SKM-1 (cell line): ENCODE measurements at regions not wholly inside any gene's neighbourhood (a gene's known extent, or its start where the extent isn't known, plus 50 kb on each side); places are given as distances from the start of the nearest gene placed in this dataset.
"Not testable (repeated sequence)": the region's sequence is repeated elsewhere in the genome, so short reads cannot be mapped to it uniquely, and the experiment has no call there.

Experiments used
- DNase-seq: peaks from one replicate; lab custom pipeline; 2025; ENCODE audit not compliant: unreplicated experiment; lab: John Stamatoyannopoulos, UW

DNA sequence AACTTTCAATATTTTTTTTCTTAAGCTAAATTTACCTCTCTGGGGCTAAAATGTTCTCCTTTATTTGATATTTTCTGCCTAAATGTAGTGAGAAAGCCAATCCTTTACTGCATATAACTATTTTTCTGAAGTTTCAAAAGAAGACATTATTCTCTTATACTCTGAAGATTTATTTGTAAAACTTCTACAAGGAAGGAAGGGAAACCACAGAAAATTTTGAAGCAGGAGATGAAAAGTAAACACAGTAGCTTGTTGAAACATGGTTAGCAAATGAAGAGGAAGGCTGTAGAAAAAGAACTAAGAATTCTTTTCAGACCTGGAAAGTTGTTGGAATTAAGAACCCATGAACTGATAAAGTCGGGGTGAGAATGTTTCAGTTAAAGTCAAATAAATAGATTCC lies 330.3 kb downstream of the HGF start:
- DNase-seq: no peak

- DNase-seq: not testable (repeated sequence)
Measured at GRCh38 chr7:81437160-81437559, 332.7 kb downstream of the HGF start.

- no peak for DNase-seq
Measured at GRCh38 chr7:81433692-81434331, 336.0 kb downstream of the HGF start.

DNA sequence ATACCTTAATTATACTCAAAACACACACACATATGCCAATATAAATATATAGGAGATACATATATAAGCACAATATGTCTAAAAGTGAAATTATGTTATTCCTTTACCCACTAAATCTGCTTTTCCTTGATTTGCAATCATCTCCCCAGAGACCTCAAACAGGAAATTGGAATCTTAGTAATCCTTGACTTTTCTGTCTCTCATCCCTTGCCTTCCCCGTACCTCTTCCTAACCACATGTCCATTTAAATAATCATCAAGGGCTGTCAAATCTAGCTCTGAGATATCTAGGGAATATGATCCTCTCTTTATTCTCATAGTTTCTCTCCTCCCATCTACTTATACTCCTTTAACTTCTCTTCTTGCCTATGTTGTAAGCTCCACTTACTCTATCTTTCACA lies 336.6 kb downstream of the HGF start:
- DNase-seq: no peak

- no peak for DNase-seq
Measured at GRCh38 chr7:81430761-81431160, 339.1 kb downstream of the HGF start.

DNA sequence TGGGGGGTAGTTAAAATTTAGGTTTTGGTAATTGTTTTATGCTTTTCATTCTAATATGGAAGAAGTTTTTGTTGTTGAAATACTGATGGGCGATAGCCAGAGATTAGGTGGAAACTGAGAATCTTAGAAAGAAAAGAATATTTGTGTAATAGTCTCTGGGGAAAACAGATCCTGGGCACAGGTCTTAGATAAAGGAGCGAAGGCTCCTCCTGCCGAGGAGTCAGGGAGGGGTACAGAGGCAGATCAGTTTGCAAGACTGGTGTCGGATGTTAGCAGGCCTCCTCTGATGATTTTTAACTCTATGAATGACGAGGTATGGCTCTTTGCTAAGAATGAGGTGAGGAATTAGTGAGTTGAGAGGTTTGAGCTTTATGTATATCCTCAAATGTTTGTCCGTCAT lies 339.7 kb downstream of the HGF start:
- DNase-seq: no peak

GRCh38 chr7:81427461-81427860 lies 342.4 kb downstream of the HGF start:
- DNase-seq: no peak

GRCh38 chr7:81420526-81421226 lies 349.2 kb downstream of the HGF start:
- DNase-seq: no peak

GRCh38 chr7:81419731-81420130 lies 350.1 kb downstream of the HGF start:
- DNase-seq: no peak

GRCh38 chr7:81416659-81417058 lies 353.2 kb downstream of the HGF start:
- DNase-seq: no peak

GRCh38 chr7:81415181-81415580 lies 354.7 kb downstream of the HGF start:
- DNase-seq: no peak

GRCh38 chr7:81414411-81414810 lies 355.4 kb downstream of the HGF start:
- no peak for DNase-seq

GRCh38 chr7:81410471-81411117 lies 359.3 kb downstream of the HGF start:
- no peak for DNase-seq

DNA sequence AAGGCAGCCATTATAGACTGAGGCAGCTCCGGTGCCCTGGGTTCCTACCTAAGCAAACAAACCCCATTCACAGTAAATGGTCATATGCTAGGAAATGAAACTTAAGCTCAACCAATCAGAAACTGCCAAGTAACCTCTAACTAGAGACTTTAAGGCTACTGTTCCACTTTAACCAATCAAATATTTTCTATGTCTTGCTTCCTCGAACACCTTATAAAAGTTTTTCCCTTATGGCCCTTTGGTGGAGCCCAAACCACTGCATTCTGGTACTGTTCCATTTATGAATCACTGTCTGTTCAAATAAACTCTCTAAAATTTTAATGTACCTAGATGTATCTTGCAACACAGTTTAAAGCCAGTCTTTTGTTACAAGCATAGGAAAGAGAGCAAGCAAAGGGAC lies 361.1 kb downstream of the HGF start:
- DNase-seq: no peak

DNA sequence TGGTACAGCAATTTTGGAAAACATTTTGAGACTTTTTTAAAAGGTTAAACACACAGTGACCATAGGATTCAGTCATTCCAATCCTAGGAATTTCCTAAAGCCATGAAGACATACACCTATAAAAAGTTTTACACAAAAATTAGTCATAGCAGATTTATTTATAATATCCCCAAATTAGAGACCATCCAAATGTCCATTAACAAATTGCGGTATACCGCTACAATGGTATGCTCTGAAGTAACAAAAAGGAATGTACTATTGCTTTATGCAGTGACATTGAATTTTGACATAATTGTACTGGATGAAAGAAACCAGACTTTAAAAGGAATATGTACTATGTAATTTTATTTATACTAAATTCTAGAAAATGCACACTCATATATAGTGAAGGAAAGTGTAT lies 362.8 kb downstream of the HGF start:
- DNase-seq: no peak

- no peak for DNase-seq
Measured at GRCh38 chr7:81404669-81405068, 365.2 kb downstream of the HGF start.

DNA sequence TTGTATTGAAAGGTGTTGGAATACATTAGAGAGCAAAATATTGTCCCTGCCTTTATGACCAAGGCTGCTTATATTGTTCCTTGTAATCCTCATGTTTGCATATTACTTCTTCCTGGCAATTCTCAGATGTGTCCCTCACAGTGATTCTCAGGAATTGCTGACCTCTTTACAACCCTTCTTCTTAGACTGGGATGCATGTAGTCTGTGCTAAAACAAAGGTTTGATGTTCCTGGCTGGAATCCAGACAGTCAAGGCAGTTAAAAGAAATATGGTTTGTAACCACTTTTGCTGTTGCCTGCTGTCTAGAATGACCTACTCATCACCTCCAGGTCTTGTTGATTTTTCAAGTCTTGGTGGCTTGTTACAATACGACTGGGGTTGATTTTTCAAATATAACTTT lies 367.6 kb downstream of the HGF start:
- DNase-seq: no peak

DNA sequence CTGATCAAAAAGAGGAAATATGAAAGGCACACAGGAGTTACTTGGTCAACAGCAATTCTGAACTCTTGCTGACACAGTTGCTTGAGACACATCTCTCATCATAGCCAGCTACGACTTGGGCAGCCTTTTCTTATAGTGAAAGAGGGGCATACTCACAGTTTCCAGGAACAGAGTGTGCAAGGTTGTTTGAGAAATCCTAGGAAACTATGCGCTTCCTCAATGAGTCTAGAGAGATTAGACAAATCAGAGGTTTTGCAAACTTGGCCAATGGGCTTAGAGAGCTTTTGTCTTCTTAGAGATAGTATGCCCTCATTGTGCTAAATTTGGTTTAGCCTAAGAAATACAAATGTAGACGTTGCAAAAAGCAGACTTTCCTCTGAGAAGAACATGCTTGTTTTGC lies 370.4 kb downstream of the HGF start:
- no peak for DNase-seq

DNA sequence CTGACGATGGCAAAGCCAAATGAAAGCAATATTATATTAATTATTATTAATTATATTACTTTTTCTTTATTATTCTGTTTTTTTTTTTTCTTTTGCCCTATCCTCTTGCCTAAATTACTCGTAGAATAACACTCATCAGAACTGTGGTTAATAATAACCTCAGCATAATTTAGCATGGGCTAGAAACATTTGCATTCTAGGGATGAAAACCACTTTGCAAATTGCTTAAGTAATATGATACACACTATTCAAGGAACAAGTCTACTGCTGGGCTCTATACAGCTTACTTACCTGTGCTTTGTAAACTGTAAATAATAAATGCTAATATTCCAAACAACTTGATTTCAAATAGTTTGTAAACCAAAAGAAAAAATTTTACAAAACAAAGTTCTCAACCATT lies 375.8 kb downstream of the HGF start:
- no peak for DNase-seq

DNA sequence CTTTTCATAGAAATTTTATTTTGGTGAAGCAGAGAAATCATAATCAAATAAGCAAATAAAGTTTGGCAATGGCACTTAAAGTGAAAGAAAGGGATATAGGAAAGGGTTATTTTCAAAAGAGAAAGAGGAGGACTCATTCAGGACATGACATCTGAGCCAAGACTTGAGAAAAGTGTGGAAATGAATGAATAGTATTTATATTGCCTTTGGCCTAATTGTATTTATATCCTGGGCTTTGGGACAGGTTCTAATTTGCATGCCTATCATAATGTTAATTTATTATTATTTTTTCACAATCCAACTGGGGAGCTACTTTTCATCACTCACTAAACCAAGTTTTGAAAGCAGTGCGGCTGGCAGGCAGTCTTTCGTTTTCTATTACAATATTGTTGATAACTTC lies 376.8 kb downstream of the HGF start:
- no peak for DNase-seq

DNA sequence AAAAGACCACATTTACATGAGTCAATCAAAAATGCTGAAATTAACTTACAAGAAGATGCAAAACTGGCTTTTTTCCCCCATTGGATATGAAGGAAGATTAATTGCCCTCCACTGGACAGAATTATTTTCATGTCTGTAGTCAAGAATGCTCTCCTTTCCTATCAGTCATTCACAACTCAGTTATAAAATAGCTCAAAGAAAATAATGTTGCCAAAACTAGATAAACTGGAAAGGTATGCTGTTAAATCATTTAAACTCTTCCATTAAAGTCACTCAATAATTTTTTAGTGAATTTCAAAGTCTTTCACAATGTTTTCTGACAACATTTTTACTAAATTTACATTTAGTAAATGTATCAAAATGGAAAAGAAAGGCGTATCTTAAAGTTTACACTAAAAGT lies 384.5 kb downstream of the HGF start:
- no peak for DNase-seq

- no peak for DNase-seq
Measured at GRCh38 chr7:81383846-81384245, 386.0 kb downstream of the HGF start.

DNA sequence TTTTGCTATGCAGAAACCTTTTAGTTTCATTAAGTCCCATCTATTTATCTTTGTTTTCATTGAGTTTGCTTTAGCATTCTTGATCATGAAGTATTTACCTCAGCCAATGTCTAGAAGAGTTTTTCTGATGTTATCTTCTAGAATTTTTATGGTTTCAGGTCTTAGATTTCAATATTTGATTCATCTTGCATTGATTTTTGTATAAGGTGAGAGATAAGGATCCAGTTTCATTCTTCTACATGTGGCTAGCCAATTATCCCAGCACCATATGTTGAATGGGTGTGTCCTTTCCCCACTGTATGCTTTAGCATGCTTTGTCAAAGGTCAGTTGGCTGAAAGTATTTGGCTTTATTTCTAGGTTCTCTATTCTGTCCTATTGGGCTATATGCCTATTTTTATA lies 395.2 kb downstream of the HGF start:
- DNase-seq: not testable (repeated sequence)
